WERI-Rb-1 (cell line): ENCODE measurements at regions not wholly inside any gene's neighbourhood (a gene's known extent, or its start where the extent isn't known, plus 50 kb on each side); places are given as distances from the start of the nearest gene placed in this dataset.
"Not testable (repeated sequence)": the region's sequence is repeated elsewhere in the genome, so short reads cannot be mapped to it uniquely, and the experiment has no call there.

Source experiments
- DNase-seq: peaks from one replicate; pipeline ENCODE4 v3.0.0-alpha.2; 2020
- H3K27ac ChIP-seq: fragments of 250-450 bp; sonication (Bioruptor Pico); 2 replicates; pipeline ENCODE4 v1.5.1; 2020; ENCODE audit warnings: mild to moderate bottlenecking, moderate library complexity
- H3K27me3 ChIP-seq: fragments of 250-450 bp; sonication (Bioruptor Pico); 2 replicates; pipeline ENCODE4 v1.5.1; 2021; ENCODE audit warnings: mild to moderate bottlenecking, low read depth, moderate library complexity; ENCODE audit not compliant: insufficient read depth, severe bottlenecking
- H3K36me3 ChIP-seq: fragments of 250-450 bp; sonication (Bioruptor Pico); 2 replicates; pipeline ENCODE4 v1.5.1; 2020; ENCODE audit warnings: mild to moderate bottlenecking, moderate library complexity
- H3K4me3 ChIP-seq: 2 replicates; pipeline ENCODE4 v1.5.1; 2011; ENCODE audit warnings: low read depth, mild to moderate bottlenecking, control low read depth, low read length
- H3K9me3 ChIP-seq: fragments of 250-450 bp; sonication (Bioruptor Pico); 2 replicates; pipeline ENCODE4 v1.5.1; 2021; ENCODE audit warnings: mild to moderate bottlenecking, moderate library complexity; ENCODE audit not compliant: severe bottlenecking
- CTCF ChIP-seq: IDR thresholded peaks from 2 replicates; pipeline ENCODE4 v1.5.1; 2011; ENCODE audit warnings: low read depth, mild to moderate bottlenecking, control low read depth, inconsistent platforms, low read length

GRCh38 chr4:17020451-17020850, 122.0 kb upstream of the LDB2 start:
- peaks cover 16% of the 10 kb centered on the region for H3K27me3 ChIP-seq
- H3K27ac ChIP-seq, result no peak overlapping the region
- H3K4me3 ChIP-seq, result no peak overlapping the region
- no peak for TF ChIP-seq CTCF
- H3K36me3 ChIP-seq, result no peaks in the 10 kb centered on the region
- DNase-seq, result no peak
- no peaks in the 10 kb centered on the region for H3K9me3 ChIP-seq

- peaks cover 12% of the 10 kb centered on the region for H3K27me3 ChIP-seq
- DNase-seq, H3K27ac ChIP-seq, H3K9me3 ChIP-seq, H3K4me3 ChIP-seq, H3K36me3 ChIP-seq: not testable (repeated sequence)
Observed at GRCh38 chr4:17018621-17019020, 120.2 kb upstream of the LDB2 start.

GRCh38 chr4:17018013-17018412, 119.6 kb upstream of the LDB2 start:
- TF ChIP-seq CTCF, result no peak
- DNase-seq, result no peak

GRCh38 chr4:17013382-17014006, 115.0 kb upstream of the LDB2 start:
- Histone ChIP-seq H3K27ac (no peak overlapping the region), H3K27me3 (peaks cover 18% of the 10 kb centered on the region), H3K4me3 (no peak overlapping the region), H3K36me3 (no peaks in the 10 kb centered on the region), H3K9me3 (no peaks in the 10 kb centered on the region)
- no peak for DNase-seq
- no peak for TF ChIP-seq CTCF

More at GRCh38 chr4:17018013-17018412, 119.6 kb upstream of the LDB2 start:
- no peak overlapping the region for H3K4me3 ChIP-seq
- H3K36me3 ChIP-seq, result no peaks in the 10 kb centered on the region
- H3K9me3 ChIP-seq, result no peaks in the 10 kb centered on the region
- H3K27ac ChIP-seq, result no peak overlapping the region
- peaks cover 12% of the 10 kb centered on the region for H3K27me3 ChIP-seq

GRCh38 chr4:17012451-17012850, 114.0 kb upstream of the LDB2 start:
- H3K9me3 ChIP-seq, result no peaks in the 10 kb centered on the region
- no peak for TF ChIP-seq CTCF
- H3K36me3 ChIP-seq, result no peaks in the 10 kb centered on the region
- H3K27me3 ChIP-seq, result peaks cover 24% of the 10 kb centered on the region
- no peak for DNase-seq
- no peak overlapping the region for H3K4me3 ChIP-seq
- no peak overlapping the region for H3K27ac ChIP-seq

- Histone ChIP-seq H3K27me3 (peaks cover 26% of the 10 kb centered on the region), H3K36me3 (no peaks in the 10 kb centered on the region), H3K4me3 (no peak overlapping the region), H3K27ac (no peak overlapping the region), H3K9me3 (no peaks in the 10 kb centered on the region)
- no peak for DNase-seq
- TF ChIP-seq CTCF, result no peak
Observed at GRCh38 chr4:17010426-17011087, 112.1 kb upstream of the LDB2 start.
